Right renal cortex interstitium (tissue), 3 donors: ENCODE measurements at regions not wholly inside any gene's neighbourhood (a gene's known extent, or its start where the extent isn't known, plus 50 kb on each side); places are given as distances from the start of the nearest gene placed in this dataset.
A peak's percentile ranks its signal among the peaks of the same experiment; 100 is the strongest.

Experiments
- DNase-seq, 3 donors: peaks; one replicate each; pipeline ENCODE4 v3.0.0-alpha.2; 2013; ENCODE audit warnings: low read depth in 3 of 3, low spot score in 2 of 3

- no peak for DNase-seq
Measured at GRCh38 chr2:137823196-137823595, 141.1 kb upstream of the HNMT start.

DNA sequence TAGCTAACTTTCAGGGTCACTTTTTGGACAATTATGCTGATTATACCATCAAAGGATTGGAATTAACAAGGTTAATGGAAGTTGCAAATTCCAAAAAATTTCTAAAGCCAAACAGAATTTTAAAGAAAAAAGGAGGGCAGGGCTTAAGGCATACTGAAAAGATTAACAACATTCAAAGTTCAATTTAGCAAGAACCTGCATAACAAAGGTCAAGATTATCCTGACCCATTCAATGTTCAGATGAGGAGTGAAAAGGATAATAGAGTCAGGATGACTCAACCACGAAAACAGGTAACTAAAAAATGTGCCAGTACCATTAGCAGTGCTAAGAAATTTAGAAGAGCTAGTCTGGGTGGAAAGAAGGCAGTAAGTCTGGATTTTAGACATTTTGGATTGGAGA lies 139.8 kb upstream of the HNMT start:
- DNase-seq = no peak

DNA sequence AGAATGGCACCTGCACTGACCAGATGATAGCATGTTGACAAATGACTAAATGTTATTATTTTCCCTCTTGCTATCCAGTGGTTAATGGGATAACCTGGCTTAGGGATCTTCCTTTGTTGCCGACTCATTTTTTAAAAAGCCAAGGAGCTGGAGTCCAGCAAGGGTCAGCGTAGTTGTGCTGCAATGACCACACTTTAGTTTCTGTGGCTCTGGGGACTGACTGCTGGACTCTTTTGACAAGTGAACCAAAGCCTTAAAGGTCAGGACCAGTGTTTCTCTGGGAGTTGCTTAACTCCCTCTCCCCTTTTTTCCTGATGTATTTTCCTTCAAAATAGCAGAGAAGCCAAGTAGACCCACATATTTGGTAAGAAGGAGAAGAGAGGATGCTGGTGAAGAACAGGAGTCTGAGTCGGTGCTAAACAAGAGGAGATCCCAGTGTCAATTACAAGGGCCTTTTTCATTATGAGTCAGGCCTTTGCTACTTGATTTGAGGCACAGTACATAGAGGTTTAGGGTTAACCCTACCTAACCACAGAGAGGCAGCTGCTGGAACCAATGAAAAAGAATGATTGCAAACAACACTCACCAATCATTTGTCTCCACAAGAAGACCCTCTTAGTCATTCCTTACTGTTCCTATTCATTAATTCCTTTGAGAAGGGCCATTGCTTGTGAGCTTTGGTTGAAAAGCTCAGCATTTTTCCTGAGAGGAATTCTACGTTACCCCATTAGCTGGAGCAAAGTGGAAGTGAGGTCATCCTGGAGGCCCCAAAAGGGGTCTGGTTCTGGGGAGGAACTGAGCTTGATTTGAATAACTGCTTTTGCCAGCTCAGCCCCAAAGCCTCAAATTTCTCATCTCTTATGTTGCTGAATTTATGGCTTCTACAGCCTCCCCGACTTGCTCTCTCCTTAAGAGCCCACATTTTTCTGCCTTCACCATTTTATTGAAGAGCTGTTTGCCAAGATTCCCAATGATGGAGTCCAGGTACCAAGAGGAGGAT lies 137.6 kb upstream of the HNMT start:
- no peak for DNase-seq

- DNase-seq = no peak
Measured at GRCh38 chr2:137828624-137829023, 135.6 kb upstream of the HNMT start.

- DNase-seq = no peak
Measured at GRCh38 chr2:137829251-137829650, 135.0 kb upstream of the HNMT start.

GRCh38 chr2:137834760-137835379 lies 129.4 kb upstream of the HNMT start:
- DNase-seq = no peak

DNA sequence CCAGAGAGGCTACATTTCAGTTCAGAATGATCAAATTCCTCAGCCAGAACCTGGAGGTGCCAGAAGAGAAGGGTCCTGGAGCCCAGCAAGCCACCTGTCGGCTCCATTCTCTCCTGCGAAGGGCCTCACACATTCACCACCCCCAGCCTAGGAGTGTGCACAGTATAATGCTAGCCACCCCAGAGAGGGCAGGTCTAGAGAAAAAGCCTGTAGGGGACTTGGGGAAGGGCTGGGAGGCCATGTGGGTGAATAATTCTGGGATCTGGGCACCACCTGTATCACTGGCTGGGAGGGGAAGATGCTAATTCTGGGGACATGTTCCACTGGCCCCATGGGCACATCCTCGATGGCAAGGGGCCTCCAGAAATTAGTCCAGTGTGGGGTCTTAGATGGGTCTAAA lies 127.6 kb upstream of the HNMT start:
- no peak for DNase-seq

DNA sequence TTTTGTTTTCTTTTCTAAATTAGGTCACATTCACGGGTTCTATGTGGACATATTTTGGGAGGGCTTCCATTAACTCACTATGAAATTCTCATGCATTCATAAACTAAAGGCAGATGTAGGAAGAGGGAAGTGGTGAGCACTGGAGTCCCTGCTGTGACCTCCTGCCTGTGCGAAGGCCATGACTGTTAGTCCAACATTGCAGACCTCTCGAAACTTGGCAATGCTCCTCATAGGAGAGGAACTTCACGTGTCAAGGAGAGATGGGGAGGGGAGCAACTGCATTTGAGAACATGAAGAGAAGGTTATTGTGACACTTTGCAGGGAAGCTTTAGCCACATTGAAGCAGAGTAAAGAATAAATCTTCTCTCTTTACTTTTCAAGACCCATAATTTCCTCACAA lies 126.4 kb upstream of the HNMT start:
- DNase-seq = no peak

- peak; percentile 10 to 31 (median 18) for DNase-seq
Measured at GRCh38 chr2:137838255-137839092, 125.8 kb upstream of the HNMT start.

DNA sequence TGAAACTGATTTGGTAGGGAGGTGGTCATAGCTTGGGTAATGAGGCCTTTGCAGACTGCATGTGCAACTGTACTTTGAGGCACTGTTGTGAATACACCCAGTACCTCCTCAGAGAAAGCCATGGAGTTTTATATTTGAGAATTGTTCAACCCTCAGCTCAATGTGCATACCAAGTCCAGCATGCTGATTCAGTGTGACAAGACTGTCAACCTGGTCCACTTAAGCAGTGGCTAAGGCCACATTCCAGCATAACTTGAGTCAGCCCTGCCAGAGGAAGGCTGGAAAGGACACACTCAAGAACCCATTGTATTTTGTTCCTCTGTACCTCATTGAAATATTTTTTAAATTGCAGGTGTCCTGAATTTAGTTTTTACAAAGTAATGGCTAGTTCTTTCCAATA lies 121.8 kb upstream of the HNMT start:
- DNase-seq = no peak

DNA sequence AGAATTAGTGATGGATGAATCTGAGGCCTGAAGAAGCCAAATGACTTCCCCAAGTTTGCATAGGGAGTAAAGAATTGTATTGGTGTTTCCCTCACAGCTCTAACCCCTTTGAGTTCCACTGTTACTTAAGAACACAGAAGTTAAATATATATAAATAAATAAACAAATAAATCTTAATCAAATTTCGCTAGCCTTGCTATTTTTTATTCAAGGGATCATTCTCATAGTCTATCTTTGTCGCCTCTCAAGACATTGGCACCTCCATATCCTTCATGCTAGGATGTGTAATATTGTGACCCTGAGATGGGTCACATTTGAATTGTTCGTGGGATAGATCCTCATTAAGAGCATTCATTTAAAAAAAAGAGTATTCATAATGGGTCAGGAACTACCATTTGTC lies 121.3 kb upstream of the HNMT start:
- DNase-seq = no peak

- DNase-seq = no peak
Measured at GRCh38 chr2:137845422-137845821, 118.9 kb upstream of the HNMT start.

DNA sequence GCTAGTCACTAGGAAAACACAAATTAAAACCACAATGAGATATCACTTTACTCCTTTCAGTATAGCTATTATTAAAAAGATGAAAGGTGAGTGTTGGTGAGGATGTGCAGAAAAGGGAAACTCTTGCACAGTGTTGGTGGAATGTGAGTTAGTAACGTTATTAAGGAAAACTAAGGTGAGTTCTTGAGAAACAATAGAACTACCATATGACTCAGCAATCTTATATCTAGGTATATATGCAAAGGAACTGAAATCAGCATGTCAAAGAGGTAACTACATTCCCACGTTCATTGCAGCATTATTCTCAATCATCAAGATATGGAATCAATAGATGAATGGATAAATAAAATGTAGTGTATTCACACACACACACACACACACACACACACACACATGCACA lies 117.3 kb upstream of the HNMT start:
- DNase-seq = no peak

DNA sequence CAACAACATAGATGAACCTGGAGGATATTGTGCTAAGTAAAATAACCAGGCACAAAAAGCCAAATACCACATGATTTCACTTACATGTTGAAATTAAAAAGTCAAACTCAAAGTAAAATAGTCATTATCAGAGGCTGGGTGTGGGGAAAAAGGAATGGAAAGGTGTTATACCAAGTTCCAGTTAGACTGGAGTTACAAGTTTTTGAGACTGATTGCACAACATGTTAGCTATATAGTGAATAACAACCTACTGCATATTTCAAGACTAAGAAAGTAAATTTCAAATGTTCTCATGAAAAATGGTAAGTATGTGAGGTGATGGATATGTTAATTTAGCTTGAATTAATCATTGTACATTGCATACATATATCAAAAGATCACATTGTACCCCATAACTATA lies 116.8 kb upstream of the HNMT start:
- DNase-seq = no peak

GRCh38 chr2:137857881-137858280 lies 106.4 kb upstream of the HNMT start:
- no peak for DNase-seq

- DNase-seq = no peak
Measured at GRCh38 chr2:137862651-137863050, 101.6 kb upstream of the HNMT start.

GRCh38 chr2:137865954-137866540 lies 98.2 kb upstream of the HNMT start:
- peak in 2 of 3 donors; percentile 13 to 19 for DNase-seq

DNA sequence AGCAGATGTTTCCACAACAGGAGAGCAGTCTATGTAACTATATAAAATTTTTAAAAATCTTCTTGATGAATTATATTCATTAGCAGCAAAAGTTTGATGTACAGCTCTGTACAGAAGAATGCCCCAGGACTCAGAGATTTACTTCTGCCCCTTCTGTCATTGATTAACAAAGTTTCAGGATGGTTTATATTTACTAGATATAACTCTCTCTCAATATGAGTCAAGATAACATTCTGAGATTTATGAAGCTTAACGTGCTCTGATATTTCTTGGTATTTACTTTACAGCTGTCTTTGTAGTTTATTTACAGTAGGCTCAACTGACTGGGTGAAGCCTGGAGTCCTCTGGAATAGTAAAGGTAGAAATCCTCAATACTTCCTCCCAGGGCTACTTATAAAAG lies 93.6 kb upstream of the HNMT start:
- DNase-seq = no peak

DNA sequence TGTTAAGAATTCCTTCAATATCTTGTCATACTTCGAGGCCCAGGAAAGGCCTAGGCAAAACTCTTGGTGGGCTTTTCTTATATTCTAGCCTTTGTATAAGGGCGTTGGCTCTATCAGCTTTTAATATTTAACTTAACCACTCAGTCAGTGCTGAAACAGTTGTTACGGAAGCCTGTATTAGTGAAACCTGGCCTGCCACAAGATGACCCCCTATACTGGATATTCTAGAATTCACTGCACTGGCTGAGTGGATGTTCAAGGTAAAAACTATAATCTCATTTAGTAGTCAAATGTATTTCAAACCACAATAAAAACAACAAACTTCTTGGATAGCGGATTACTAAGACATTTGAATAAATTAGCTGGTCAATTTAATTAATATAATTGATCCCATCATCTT lies 91.7 kb upstream of the HNMT start:
- no peak for DNase-seq

GRCh38 chr2:137873536-137874244 lies 90.6 kb upstream of the HNMT start:
- no peak for DNase-seq
